CD4-positive, alpha-beta T cell treated with Interleukin-15 for 4 hours (primary cell): ENCODE measurements at regions not wholly inside any gene's neighbourhood (a gene's known extent, or its start where the extent isn't known, plus 50 kb on each side); places are given as distances from the start of the nearest gene placed in this dataset.

Experiments
- DNase-seq: peaks from one replicate; pipeline ENCODE4 v3.0.0-alpha.2; 2020; ENCODE audit warnings: low spot score

DNA sequence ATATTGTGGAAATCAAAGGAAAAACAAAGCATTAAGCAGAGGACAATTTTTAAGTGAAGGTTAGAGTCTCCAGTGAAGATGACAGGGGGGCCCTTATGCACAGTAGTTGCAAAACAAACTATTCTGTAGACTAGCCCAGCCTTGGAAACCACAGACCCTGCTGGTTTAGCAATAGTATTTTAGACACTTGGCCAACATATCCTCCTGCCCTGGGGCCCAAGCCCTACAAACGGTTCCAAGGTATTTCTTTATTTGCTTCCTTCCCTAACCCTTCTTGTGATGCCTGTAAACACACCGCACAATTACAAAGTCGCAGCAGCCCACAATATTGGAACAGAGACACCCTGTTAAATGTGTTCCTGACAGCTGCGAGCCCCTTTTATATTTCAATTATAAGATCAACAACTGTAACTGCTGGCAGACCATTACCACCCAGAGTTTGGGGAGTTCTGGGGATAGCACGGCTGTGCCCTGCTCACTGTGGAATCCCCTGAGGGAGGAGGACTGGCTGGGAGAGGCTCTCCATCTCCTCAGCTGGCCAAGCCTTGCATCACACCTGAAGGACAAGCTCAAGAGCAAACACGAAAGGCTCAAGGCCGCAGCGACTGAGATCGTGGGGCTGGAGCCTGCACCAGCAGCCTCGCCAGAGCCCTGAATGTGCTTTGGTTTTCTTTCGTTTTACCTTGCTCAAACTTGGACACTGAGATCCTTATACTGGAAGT is 282.2 kb upstream of the ATP5MC3 start:
- DNase-seq: no peak

DNA sequence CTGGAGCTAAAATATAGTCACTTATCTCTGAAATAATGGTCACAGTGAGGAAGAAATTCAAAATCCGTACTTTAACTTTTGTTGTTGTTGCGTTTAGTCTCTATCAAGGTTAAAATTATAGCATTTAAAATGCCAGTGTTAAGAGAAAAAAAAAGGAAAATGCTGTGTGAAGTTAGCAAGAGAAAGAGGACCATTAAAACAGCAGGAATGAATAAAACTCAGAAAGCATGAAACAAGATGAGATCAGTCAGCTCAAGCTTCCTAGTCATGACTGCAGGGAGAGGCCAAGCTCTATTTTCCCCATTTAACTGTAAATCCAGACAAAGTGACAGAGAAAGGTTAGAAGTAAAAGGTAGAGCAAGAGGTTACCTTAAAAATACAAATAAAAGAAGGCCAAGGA is 281.7 kb upstream of the ATP5MC3 start:
- no peak for DNase-seq

- DNase-seq: no peak
These were observed 280.7 kb upstream of the ATP5MC3 start for GRCh38 chr2:175462246-175462645.

DNA sequence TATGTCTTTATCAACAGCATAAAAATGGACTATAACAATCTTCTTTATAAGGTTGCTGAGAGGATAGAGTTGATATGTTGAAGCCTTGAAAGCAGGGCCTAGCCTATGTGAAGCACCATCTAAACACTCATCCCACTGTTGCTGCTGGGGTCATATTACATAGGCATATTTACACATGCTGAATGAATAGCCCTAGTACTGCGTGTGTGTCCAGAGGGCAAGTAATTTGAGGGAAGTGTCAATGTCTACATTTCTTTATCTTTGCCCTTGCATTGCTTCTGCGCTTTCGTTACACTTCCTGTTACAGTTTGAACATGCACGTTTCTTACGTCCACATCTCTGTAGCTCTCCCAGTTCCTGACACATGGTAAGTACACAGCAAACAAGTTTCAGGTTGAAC is 280.3 kb upstream of the ATP5MC3 start:
- no peak for DNase-seq

- DNase-seq: no peak
These were observed 276.5 kb upstream of the ATP5MC3 start for GRCh38 chr2:175457895-175458448.

- DNase-seq: no peak
These were observed 273.5 kb upstream of the ATP5MC3 start for GRCh38 chr2:175454953-175455389.

GRCh38 chr2:175450029-175450760 is 268.7 kb upstream of the ATP5MC3 start:
- no peak for DNase-seq

GRCh38 chr2:175449616-175450015 is 268.1 kb upstream of the ATP5MC3 start:
- DNase-seq: no peak

DNA sequence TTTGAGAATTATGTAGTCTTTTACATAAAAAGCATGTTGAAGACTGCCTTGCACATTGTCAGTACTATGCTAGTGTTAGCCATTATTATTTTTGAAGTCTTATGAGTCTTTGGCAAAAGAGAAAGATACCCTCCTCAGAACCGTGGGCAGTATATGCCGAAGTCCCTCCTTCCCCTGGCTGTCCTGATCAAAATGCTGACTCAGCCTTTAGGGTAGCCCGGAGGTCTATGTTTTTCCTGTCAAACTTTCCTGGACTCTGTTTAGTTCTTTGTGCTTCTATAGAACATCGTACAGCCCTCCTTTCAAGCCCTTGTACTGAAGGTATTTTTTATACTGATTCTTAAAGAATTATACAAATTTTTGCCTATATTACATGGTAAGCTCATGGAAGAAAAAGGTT is 264.7 kb upstream of the ATP5MC3 start:
- no peak for DNase-seq

DNA sequence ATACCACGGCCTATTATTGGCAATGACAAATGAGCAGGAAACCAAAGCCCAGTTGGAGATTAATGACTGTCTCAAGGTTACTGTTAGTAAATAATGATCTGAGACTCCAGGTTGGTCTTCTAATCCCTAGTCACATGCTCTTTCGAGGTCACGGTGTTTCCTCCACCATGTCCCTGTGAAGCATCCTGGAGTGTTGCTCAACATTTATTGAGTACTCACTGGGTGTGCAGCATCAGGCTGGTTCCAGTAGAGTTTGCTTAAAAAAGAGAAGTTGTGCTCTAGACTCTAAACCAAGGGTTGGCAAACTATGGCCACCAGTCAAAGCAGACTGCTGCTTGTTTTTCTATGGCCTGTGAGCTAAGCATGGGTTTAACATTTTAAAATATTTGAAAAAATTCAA is 263.8 kb upstream of the ATP5MC3 start:
- DNase-seq: no peak

DNA sequence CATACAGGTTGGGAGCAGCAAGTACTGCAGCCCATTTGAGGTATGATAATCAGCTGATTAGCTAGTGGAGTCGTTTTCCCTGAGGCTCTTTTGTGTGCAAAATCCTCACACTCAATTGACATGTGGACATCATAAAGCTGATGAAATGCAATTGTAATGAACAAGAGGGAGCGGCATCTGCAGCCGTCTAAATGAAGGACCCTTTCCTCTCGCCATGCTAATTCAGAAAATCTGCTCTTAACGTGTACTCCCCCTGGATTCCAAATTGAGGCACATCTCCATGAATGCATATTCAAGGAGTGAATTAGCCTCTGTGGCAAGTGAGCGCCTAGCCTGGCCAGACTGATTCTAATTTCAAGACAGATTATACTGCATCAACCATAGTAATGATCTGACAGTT is 260.9 kb upstream of the ATP5MC3 start:
- DNase-seq: no peak

GRCh38 chr2:175441181-175441761 is 259.8 kb upstream of the ATP5MC3 start:
- DNase-seq: no peak

DNA sequence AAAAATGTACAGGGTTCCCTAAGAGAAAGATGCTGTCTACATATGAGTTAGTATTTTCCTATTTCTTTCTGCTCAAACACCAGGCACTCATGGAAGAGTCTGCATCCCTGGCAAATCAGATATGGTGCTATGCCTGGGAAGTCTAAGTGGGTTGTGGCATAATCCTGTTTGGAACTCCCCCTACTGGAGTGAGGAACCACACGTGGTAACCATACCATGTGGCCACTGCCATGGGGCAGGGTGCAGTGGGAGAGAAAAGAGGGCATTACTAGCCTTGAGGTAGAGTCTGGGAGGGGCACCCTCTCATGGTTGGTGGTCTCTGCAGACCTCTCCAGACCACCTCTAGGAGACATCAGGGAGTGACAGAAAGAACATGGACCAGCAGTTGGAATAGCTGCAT is 257.9 kb upstream of the ATP5MC3 start:
- DNase-seq: no peak

- DNase-seq: no peak
These were observed 255.7 kb upstream of the ATP5MC3 start for GRCh38 chr2:175437167-175437566.

GRCh38 chr2:175436076-175436475 is 254.6 kb upstream of the ATP5MC3 start:
- DNase-seq: no peak

DNA sequence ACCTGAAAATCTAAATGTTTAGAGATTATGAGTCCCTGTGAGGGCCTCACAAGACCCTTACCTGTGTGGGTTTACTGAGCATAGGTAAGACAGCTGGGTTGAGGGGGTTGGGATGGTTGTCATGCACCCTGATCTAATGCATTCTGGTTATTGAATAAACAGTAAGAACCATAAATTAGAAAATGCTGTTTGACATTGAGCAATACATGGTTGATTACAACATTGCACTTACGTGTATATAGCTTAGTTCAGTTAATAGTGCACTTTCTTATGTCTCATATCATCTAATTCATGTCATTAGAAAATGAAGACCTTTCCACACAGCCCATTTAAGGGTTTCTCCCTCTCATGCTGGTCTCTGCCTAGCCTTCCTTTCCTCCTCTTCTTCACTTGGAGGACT is 253.5 kb upstream of the ATP5MC3 start:
- no peak for DNase-seq

- no peak for DNase-seq
These were observed 251.3 kb upstream of the ATP5MC3 start for GRCh38 chr2:175432793-175433192.

DNA sequence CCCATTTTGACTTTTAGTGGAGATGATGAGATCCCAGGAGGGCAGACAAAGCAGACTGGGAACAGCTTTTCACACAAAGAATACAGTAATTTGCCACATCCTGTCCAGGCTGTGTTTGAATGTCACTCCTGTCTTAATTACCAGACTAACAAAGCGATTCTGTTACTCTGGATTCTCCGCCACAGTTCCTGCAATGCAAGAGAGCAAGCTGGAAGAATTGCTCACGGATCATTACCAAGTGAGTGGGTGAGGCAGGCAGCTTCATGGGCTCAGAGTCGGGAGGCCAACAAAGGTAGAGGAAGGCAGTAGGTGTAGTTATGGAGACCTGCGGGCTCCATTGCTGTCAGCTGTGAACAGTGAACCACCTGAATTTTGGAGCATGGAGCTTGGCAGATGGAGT is 250.5 kb upstream of the ATP5MC3 start:
- no peak for DNase-seq

GRCh38 chr2:175431101-175431946 is 249.8 kb upstream of the ATP5MC3 start:
- no peak for DNase-seq

DNA sequence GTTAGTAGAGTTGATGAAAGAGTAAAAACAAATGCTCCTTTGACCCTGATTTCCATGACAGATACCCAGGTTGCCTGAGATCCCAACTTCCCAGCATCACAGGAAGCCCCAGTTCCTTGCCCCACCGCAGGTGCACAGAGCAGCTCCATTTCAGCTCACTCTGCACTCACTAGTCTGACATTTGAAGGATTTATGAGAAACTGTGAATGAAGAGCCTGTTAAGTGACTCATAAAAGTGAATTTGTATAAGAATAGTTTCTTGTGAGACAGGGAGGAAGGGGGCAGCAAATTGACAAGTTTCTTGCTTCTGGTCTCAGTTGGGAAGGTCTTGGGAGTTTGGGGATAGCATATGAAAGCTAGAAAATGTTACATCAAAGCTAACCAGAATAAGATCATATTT is 248.7 kb upstream of the ATP5MC3 start:
- no peak for DNase-seq

GRCh38 chr2:175418224-175418835 is 236.8 kb upstream of the ATP5MC3 start:
- DNase-seq: no peak
